Caco-2 (cell line): ENCODE measurements at regions not wholly inside any gene's neighbourhood (a gene's known extent, or its start where the extent isn't known, plus 50 kb on each side); places are given as distances from the start of the nearest gene placed in this dataset.

Experiments
- BruUV-seq: library from RNA; stranded (reverse); fragments of 400-500 nt; replicated peaks from 2 replicates; lab custom pipeline; 2021; lab: Mats Ljungman, UMichigan
- CTCF ChIA-PET: fragments of 300-600 bp; sonication (Branson Sonifier 250); formaldehyde crosslinking; loops from one replicate; lab custom pipeline; 2022; ENCODE audit warnings: antibody characterized with exemption; lab: Charles Lee
- POLR2A ChIA-PET: fragments of 300-600 bp; sonication (Branson Sonifier 250); formaldehyde crosslinking; loops from one replicate; lab custom pipeline; 2022; ENCODE audit warnings: antibody characterized with exemption; lab: Charles Lee
- DNase-seq, 2 experiments: peaks; one replicate each; pipeline versions ENCODE4 v3.0.0 to v3.0.0-alpha.2; 2020 to 2022
- H3K27me3 ChIP-seq: replicated peaks from 2 replicates; pipeline ENCODE4 v1.6.0; 2011; ENCODE audit warnings: low read length; ENCODE audit not compliant: control insufficient read depth, insufficient read depth
- H3K36me3 ChIP-seq: 2 replicates; pipeline ENCODE4 v1.5.1; 2011; ENCODE audit warnings: low read length; ENCODE audit not compliant: control insufficient read depth, insufficient read depth
- H3K4me1 ChIP-seq: fragments of 250-450 bp; sonication (Bioruptor Pico); 2 replicates; pipeline ENCODE4 v1.5.1; 2020; ENCODE audit warnings: mild to moderate bottlenecking
- H3K4me3 ChIP-seq: 2 replicates; pipeline ENCODE4 v1.5.1; 2011; ENCODE audit warnings: low read depth, mild to moderate bottlenecking, control low read depth, low read length
- H3K9me3 ChIP-seq: fragments of 250-450 bp; sonication (Bioruptor Pico); 2 replicates; pipeline ENCODE4 v1.5.1; 2020; ENCODE audit warnings: mild to moderate bottlenecking, moderate library complexity
- H3K27ac Mint-ChIP-seq: one replicate; pipeline ENCODE4 v1.8.0; 2022; ENCODE audit warnings: mixed read lengths; ENCODE audit not compliant: unreplicated experiment
- H3K27me3 Mint-ChIP-seq: one replicate; pipeline ENCODE4 v1.8.0; 2022; ENCODE audit warnings: mixed read lengths; ENCODE audit not compliant: insufficient read depth, unreplicated experiment
- H3K36me3 Mint-ChIP-seq: one replicate; pipeline ENCODE4 v1.8.0; 2022; ENCODE audit warnings: mild to moderate bottlenecking, mixed read lengths; ENCODE audit not compliant: insufficient read depth, unreplicated experiment
- H3K4me1 Mint-ChIP-seq: one replicate; pipeline ENCODE4 v1.8.0; 2022; ENCODE audit warnings: low read depth, mixed read lengths; ENCODE audit not compliant: unreplicated experiment
- H3K4me3 Mint-ChIP-seq: one replicate; pipeline ENCODE4 v1.8.0; 2022; ENCODE audit warnings: mild to moderate bottlenecking, moderate library complexity, mixed read lengths; ENCODE audit not compliant: unreplicated experiment
- H3K9me3 Mint-ChIP-seq: one replicate; pipeline ENCODE4 v1.8.0; 2022; ENCODE audit warnings: mixed read lengths; ENCODE audit not compliant: unreplicated experiment
- CTCF ChIP-seq, 2 experiments: fragments of 200-600 bp in 1 of 2; IDR thresholded peaks; 1 replicate in 1 of 2; 2 replicates in 1 of 2; pipeline versions ENCODE4 v1.5.1 to v1.8.0; 2011 to 2022; ENCODE audit warnings: antibody characterized with exemption in 1 of 2, control low read depth in 1 of 2, inconsistent platforms in 1 of 2, low read depth in 1 of 2, low read length in 1 of 2, mild to moderate bottlenecking in 1 of 2, moderate library complexity in 1 of 2; ENCODE audit not compliant: insufficient read depth in 1 of 2, severe bottlenecking in 1 of 2, unreplicated experiment in 1 of 2
- intact Hi-C: fragments of 100-400 bp; cut with micrococcal nuclease; formaldehyde crosslinking; loops from one replicate; pipeline ENCODE4 v1.10.0; 2022; ENCODE audit not compliant: unreplicated experiment

GRCh38 chr5:56561455-56561854 lies 253.9 kb upstream of the MAP3K1 start:
- Histone ChIP-seq H3K4me3 (no peak overlapping the region), H3K36me3 (no peaks in the 10 kb centered on the region), H3K27me3 (no peaks in the 10 kb centered on the region), H3K4me1 (no peaks in the 10 kb centered on the region), H3K9me3 (no peaks in the 10 kb centered on the region)
- Mint-ChIP-seq H3K4me1 (peaks cover 20% of the 10 kb centered on the region), H3K27ac (no peak overlapping the region), H3K4me3 (no peak overlapping the region), H3K36me3 (no peaks in the 10 kb centered on the region), H3K27me3 (no peaks in the 10 kb centered on the region), H3K9me3 (peaks cover 23% of the 10 kb centered on the region)
- CTCF ChIA-PET: no interaction called here
- intact Hi-C loops: no loop called here
- BruUV-seq: no TSS peak
- DNase-seq: no peak
- TF ChIP-seq CTCF (IDR thresholded peaks at IDR 0.05; ENCODE audit: insufficient read depth in 1 of 2, low read depth in 1 of 2, low read length in 1 of 2, severe bottlenecking in 1 of 2, unreplicated experiment in 1 of 2): no peak
- POLR2A ChIA-PET: no interaction called here

GRCh38 chr5:56558131-56558745 lies 257.1 kb upstream of the MAP3K1 start:
- Histone ChIP-seq H3K27me3 (no peaks in the 10 kb centered on the region), H3K4me3 (no peak overlapping the region), H3K36me3 (no peaks in the 10 kb centered on the region), H3K9me3 (no peaks in the 10 kb centered on the region), H3K4me1 (no peaks in the 10 kb centered on the region)
- H3K4me3 Mint-ChIP-seq: no peak overlapping the region
- no peak overlapping the region for H3K27ac Mint-ChIP-seq
- peaks cover 4% of the 10 kb centered on the region for H3K4me1 Mint-ChIP-seq
- H3K27me3 Mint-ChIP-seq: no peaks in the 10 kb centered on the region
- ChIA-PET POLR2A (no interaction called here), CTCF (no interaction called here)
- TF ChIP-seq CTCF (IDR thresholded peaks at IDR 0.05; ENCODE audit: insufficient read depth in 1 of 2, low read depth in 1 of 2, low read length in 1 of 2, severe bottlenecking in 1 of 2, unreplicated experiment in 1 of 2): no peak
- no TSS peak for BruUV-seq
- H3K9me3 Mint-ChIP-seq: peaks cover 13% of the 10 kb centered on the region
- no peaks in the 10 kb centered on the region for H3K36me3 Mint-ChIP-seq
- intact Hi-C loops: no loop called here
- no peak for DNase-seq

- ChIA-PET POLR2A (no interaction called here), CTCF (no interaction called here)
- Mint-ChIP-seq H3K27me3 (no peaks in the 10 kb centered on the region), H3K4me3 (no peak overlapping the region), H3K27ac (no peak overlapping the region), H3K9me3 (peaks cover 13% of the 10 kb centered on the region), H3K4me1 (peaks cover 4% of the 10 kb centered on the region), H3K36me3 (no peaks in the 10 kb centered on the region)
- Histone ChIP-seq H3K27me3 (no peaks in the 10 kb centered on the region), H3K36me3 (no peaks in the 10 kb centered on the region), H3K4me1 (no peaks in the 10 kb centered on the region), H3K9me3 (no peaks in the 10 kb centered on the region), H3K4me3 (no peak overlapping the region)
- BruUV-seq: no TSS peak
- no peak for DNase-seq
- intact Hi-C loops: no loop called here
- no peak for TF ChIP-seq CTCF (IDR thresholded peaks at IDR 0.05; ENCODE audit: insufficient read depth in 1 of 2, low read depth in 1 of 2, low read length in 1 of 2, severe bottlenecking in 1 of 2, unreplicated experiment in 1 of 2)
Measured at GRCh38 chr5:56557198-56557597, 258.2 kb upstream of the MAP3K1 start.
